GM23338 (cell line): ENCODE measurements at regions not wholly inside any gene's neighbourhood (a gene's known extent, or its start where the extent isn't known, plus 50 kb on each side); places are given as distances from the start of the nearest gene placed in this dataset.

Experiments
- ATAC-seq: fragments of 200-7000 bp; cut with Tn5 transposase; 3 replicates; pipeline ENCODE4 v1.9.1; 2020
- DNase-seq: peaks from one replicate; pipeline ENCODE4 v3.0.0-alpha.2; 2015; ENCODE audit warnings: low spot score
- H2AFZ ChIP-seq: fragments of 200-600 bp; sonication (generic); 2 replicates; pipeline ENCODE4 v1.8.0; 2016; ENCODE audit warnings: antibody characterized with exemption, mild to moderate bottlenecking, moderate library complexity
- H3F3A ChIP-seq: fragments of 200-600 bp; sonication (generic); replicated peaks from 2 replicates; pipeline ENCODE4 v1.8.0; 2017; ENCODE audit warnings: antibody characterized with exemption, mixed run types, low read depth
- H3K27ac ChIP-seq: fragments of 200-600 bp; sonication (generic); 2 replicates; pipeline ENCODE4 v1.6.1; 2016; ENCODE audit warnings: low read depth
- H3K27me3 ChIP-seq: fragments of 200-600 bp; sonication (generic); 2 replicates; pipeline ENCODE4 v1.8.0; 2016; ENCODE audit warnings: mild to moderate bottlenecking, mixed run types, moderate library complexity; ENCODE audit not compliant: insufficient read depth
- H3K36me3 ChIP-seq: fragments of 200-600 bp; sonication (generic); 2 replicates; pipeline ENCODE4 v1.8.0; 2016; ENCODE audit warnings: mild to moderate bottlenecking; ENCODE audit not compliant: insufficient read depth
- H3K4me1 ChIP-seq: fragments of 200-600 bp; sonication (generic); 2 replicates; pipeline ENCODE4 v1.8.0; 2016; ENCODE audit warnings: mild to moderate bottlenecking, moderate library complexity; ENCODE audit not compliant: insufficient read depth
- H3K4me2 ChIP-seq: fragments of 200-600 bp; sonication (generic); 2 replicates; pipeline ENCODE4 v1.7.1; 2017; ENCODE audit warnings: mixed run types
- H3K4me3 ChIP-seq: fragments of 200-600 bp; sonication (generic); 2 replicates; pipeline ENCODE4 v1.6.1; 2016; ENCODE audit warnings: mixed run types
- H3K79me2 ChIP-seq: fragments of 200-600 bp; sonication (generic); replicated peaks from 2 replicates; pipeline ENCODE4 v1.8.0; 2017; ENCODE audit warnings: mild to moderate bottlenecking; ENCODE audit not compliant: insufficient read depth
- H3K9me2 ChIP-seq: fragments of 200-600 bp; sonication (generic); 2 replicates; pipeline ENCODE4 v1.8.0; 2017; ENCODE audit not compliant: insufficient read depth
- H4K20me1 ChIP-seq: fragments of 200-600 bp; sonication (generic); replicated peaks from 2 replicates; pipeline ENCODE4 v1.8.0; 2017; ENCODE audit warnings: mild to moderate bottlenecking; ENCODE audit not compliant: insufficient read depth
- H3K27ac Mint-ChIP-seq: 2 replicates; pipeline ENCODE4 v1.8.0; 2020; ENCODE audit warnings: inconsistent platforms, mild to moderate bottlenecking, moderate library complexity, mixed read lengths
- H3K27me3 Mint-ChIP-seq: 3 replicates; pipeline ENCODE4 v1.8.0; 2022; ENCODE audit warnings: low read depth, mild to moderate bottlenecking, moderate library complexity, mixed read lengths, inconsistent platforms; ENCODE audit not compliant: insufficient read depth, poor library complexity
- H3K36me3 Mint-ChIP-seq: 3 replicates; pipeline ENCODE4 v1.8.0; 2021; ENCODE audit warnings: low read depth, mild to moderate bottlenecking, inconsistent platforms, moderate library complexity, mixed read lengths
- H3K4me1 Mint-ChIP-seq: 3 replicates; pipeline ENCODE4 v1.8.0; 2020; ENCODE audit warnings: mild to moderate bottlenecking, inconsistent platforms, mixed read lengths
- H3K4me3 Mint-ChIP-seq: 3 replicates; pipeline ENCODE4 v1.8.0; 2021; ENCODE audit warnings: moderate library complexity, mild to moderate bottlenecking, inconsistent platforms, mixed read lengths
- H3K9me3 Mint-ChIP-seq: 3 replicates; pipeline ENCODE4 v1.8.0; 2020; ENCODE audit warnings: moderate library complexity, mild to moderate bottlenecking, inconsistent platforms, mixed read lengths
- CREB1 ChIP-seq: fragments of 250-450 bp; sonication (Bioruptor Pico); IDR thresholded peaks from 2 replicates; pipeline ENCODE4 v1.5.0; 2020; ENCODE audit warnings: low read depth, mild to moderate bottlenecking, moderate library complexity
- CTCF ChIP-seq, 2 experiments: fragments of 200-600 bp in 1 of 2; sonication (generic) in 1 of 2; conservative IDR thresholded peaks; 2 replicates each; pipeline versions ENCODE4 v1.5.1 to v1.6.1; 2016 to 2017; ENCODE audit warnings: antibody characterized with exemption in 2 of 2, low read depth in 2 of 2, mild to moderate bottlenecking in 2 of 2, moderate library complexity in 1 of 2
- EZH2 ChIP-seq: fragments of 200-600 bp; sonication (generic); IDR thresholded peaks from one replicate; pipeline ENCODE4 v1.8.0; 2017; ENCODE audit warnings: antibody characterized with exemption, mild to moderate bottlenecking, low read depth; ENCODE audit not compliant: unreplicated experiment
- EZH2phosphoT487 ChIP-seq: fragments of 200-600 bp; sonication (generic); IDR thresholded peaks from one replicate; pipeline ENCODE4 v1.8.1; 2018; ENCODE audit warnings: antibody characterized with exemption; ENCODE audit not compliant: unreplicated experiment
- JUNB ChIP-seq: IDR thresholded peaks from one replicate; pipeline ENCODE4 v1.6.1; 2016; ENCODE audit warnings: antibody characterized with exemption; ENCODE audit not compliant: unreplicated experiment
- NANOG ChIP-seq: IDR thresholded peaks from 2 replicates; pipeline ENCODE4 v1.6.1; 2016; ENCODE audit warnings: antibody characterized with exemption, borderline replicate concordance
- POLR2AphosphoS5 ChIP-seq: IDR thresholded peaks from 2 replicates; pipeline ENCODE4 v1.6.1; 2016; ENCODE audit warnings: antibody characterized with exemption, low read depth
- REST ChIP-seq: IDR thresholded peaks from one replicate; pipeline ENCODE4 v1.6.1; 2018; ENCODE audit warnings: antibody characterized with exemption; ENCODE audit not compliant: unreplicated experiment
- STAT1 ChIP-seq: IDR thresholded peaks from one replicate; pipeline ENCODE4 v1.6.1; 2016; ENCODE audit warnings: antibody characterized with exemption; ENCODE audit not compliant: unreplicated experiment
- ZNF114 ChIP-seq: fragments of 250-450 bp; sonication (Bioruptor Pico); IDR thresholded peaks from 2 replicates; pipeline ENCODE4 v1.5.0; 2020; ENCODE audit warnings: mild to moderate bottlenecking, moderate library complexity
- ZNF331 ChIP-seq: fragments of 250-450 bp; sonication (Bioruptor Pico); IDR thresholded peaks from 2 replicates; pipeline ENCODE4 v1.5.0; 2020; ENCODE audit warnings: low read depth, mild to moderate bottlenecking, moderate library complexity
- TF ChIP-seq, protein P1 (sequence below): fragments of 250-450 bp; sonication (Bioruptor Pico); IDR thresholded peaks from 2 replicates; pipeline ENCODE4 v1.5.0; 2020; ENCODE audit warnings: mild to moderate bottlenecking, moderate library complexity
- TF ChIP-seq, protein P2 (sequence below): IDR thresholded peaks from 2 replicates; pipeline ENCODE4 v1.6.1; 2016; ENCODE audit warnings: antibody characterized with exemption

GRCh38 chr7:39892361-39892760 lies 57.7 kb upstream of the CDK13 start:
- Histone ChIP-seq H3K79me2 (no peaks in the 10 kb centered on the region), H3K27ac (no peak overlapping the region), H3F3A (no peaks in the 10 kb centered on the region), H3K4me3 (no peak overlapping the region), H2AFZ (peak overlapping the region; percentile 28; the same call in 1 of the 2 replicates), H3K36me3 (no peaks in the 10 kb centered on the region), H3K4me2 (no peak overlapping the region), H4K20me1 (no peaks in the 10 kb centered on the region), H3K27me3 (no peaks in the 10 kb centered on the region), H3K9me2 (no peaks in the 10 kb centered on the region), H3K4me1 (no peaks in the 10 kb centered on the region; the same call in 1 of the 2 replicates)
- Mint-ChIP-seq H3K9me3 (no peaks in the 10 kb centered on the region), H3K4me3 (no peak overlapping the region), H3K4me1 (peaks cover 3% of the 10 kb centered on the region; the same call in 1 of the 3 replicates), H3K27ac (no peak overlapping the region), H3K36me3 (no peaks in the 10 kb centered on the region), H3K27me3 (no peaks in the 10 kb centered on the region)
- no peak for TF ChIP-seq EZH2
- TF ChIP-seq CTCF (conservative IDR thresholded peaks at IDR 0.05; ENCODE audit: low read depth in 2 of 2), result no peak
- TF ChIP-seq JUNB, result no peak
- no peak for TF ChIP-seq POLR2AphosphoS5
- TF ChIP-seq ZNF114 (CRISPR knock-in tag), result no peak
- no peak for TF ChIP-seq ZNF331
- TF ChIP-seq, protein P1, sequence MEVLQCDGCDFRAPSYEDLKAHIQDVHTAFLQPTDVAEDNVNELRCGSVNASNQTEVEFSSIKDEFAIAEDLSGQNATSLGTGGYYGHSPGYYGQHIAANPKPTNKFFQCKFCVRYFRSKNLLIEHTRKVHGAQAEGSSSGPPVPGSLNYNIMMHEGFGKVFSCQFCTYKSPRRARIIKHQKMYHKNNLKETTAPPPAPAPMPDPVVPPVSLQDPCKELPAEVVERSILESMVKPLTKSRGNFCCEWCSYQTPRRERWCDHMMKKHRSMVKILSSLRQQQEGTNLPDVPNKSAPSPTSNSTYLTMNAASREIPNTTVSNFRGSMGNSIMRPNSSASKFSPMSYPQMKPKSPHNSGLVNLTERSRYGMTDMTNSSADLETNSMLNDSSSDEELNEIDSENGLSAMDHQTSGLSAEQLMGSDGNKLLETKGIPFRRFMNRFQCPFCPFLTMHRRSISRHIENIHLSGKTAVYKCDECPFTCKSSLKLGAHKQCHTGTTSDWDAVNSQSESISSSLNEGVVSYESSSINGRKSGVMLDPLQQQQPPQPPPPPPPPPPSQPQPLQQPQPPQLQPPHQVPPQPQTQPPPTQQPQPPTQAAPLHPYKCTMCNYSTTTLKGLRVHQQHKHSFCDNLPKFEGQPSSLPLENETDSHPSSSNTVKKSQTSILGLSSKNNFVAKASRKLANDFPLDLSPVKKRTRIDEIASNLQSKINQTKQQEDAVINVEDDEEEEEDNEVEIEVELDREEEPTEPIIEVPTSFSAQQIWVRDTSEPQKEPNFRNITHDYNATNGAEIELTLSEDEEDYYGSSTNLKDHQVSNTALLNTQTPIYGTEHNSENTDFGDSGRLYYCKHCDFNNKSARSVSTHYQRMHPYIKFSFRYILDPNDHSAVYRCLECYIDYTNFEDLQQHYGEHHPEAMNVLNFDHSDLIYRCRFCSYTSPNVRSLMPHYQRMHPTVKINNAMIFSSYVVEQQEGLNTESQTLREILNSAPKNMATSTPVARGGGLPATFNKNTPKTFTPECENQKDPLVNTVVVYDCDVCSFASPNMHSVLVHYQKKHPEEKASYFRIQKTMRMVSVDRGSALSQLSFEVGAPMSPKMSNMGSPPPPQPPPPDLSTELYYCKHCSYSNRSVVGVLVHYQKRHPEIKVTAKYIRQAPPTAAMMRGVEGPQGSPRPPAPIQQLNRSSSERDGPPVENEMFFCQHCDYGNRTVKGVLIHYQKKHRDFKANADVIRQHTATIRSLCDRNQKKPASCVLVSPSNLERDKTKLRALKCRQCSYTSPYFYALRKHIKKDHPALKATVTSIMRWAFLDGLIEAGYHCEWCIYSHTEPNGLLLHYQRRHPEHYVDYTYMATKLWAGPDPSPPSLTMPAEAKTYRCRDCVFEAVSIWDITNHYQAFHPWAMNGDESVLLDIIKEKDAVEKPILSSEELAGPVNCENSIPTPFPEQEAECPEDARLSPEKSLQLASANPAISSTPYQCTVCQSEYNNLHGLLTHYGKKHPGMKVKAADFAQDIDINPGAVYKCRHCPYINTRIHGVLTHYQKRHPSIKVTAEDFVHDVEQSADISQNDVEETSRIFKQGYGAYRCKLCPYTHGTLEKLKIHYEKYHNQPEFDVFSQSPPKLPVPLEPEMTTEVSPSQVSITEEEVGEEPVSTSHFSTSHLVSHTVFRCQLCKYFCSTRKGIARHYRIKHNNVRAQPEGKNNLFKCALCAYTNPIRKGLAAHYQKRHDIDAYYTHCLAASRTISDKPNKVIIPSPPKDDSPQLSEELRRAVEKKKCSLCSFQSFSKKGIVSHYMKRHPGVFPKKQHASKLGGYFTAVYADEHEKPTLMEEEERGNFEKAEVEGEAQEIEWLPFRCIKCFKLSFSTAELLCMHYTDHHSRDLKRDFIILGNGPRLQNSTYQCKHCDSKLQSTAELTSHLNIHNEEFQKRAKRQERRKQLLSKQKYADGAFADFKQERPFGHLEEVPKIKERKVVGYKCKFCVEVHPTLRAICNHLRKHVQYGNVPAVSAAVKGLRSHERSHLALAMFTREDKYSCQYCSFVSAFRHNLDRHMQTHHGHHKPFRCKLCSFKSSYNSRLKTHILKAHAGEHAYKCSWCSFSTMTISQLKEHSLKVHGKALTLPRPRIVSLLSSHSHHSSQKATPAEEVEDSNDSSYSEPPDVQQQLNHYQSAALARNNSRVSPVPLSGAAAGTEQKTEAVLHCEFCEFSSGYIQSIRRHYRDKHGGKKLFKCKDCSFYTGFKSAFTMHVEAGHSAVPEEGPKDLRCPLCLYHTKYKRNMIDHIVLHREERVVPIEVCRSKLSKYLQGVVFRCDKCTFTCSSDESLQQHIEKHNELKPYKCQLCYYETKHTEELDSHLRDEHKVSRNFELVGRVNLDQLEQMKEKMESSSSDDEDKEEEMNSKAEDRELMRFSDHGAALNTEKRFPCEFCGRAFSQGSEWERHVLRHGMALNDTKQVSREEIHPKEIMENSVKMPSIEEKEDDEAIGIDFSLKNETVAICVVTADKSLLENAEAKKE (CRISPR knock-in tag), result no peak
- no peak for TF ChIP-seq STAT1
- TF ChIP-seq CREB1, result no peak
- TF ChIP-seq EZH2phosphoT487, result no peak
- TF ChIP-seq, protein P2, sequence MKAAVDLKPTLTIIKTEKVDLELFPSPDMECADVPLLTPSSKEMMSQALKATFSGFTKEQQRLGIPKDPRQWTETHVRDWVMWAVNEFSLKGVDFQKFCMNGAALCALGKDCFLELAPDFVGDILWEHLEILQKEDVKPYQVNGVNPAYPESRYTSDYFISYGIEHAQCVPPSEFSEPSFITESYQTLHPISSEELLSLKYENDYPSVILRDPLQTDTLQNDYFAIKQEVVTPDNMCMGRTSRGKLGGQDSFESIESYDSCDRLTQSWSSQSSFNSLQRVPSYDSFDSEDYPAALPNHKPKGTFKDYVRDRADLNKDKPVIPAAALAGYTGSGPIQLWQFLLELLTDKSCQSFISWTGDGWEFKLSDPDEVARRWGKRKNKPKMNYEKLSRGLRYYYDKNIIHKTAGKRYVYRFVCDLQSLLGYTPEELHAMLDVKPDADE, result no peak
- no peak for TF ChIP-seq NANOG
- no peak for TF ChIP-seq REST
- no peak for ATAC-seq
- no peak for DNase-seq
